HFF-Myc (cell line): ENCODE measurements at regions not wholly inside any gene's neighbourhood (a gene's known extent, or its start where the extent isn't known, plus 50 kb on each side); places are given as distances from the start of the nearest gene placed in this dataset.

Experiments
- DNase-seq: peaks from one replicate; pipeline ENCODE4 v3.0.0-alpha.2; 2011; ENCODE audit warnings: low read depth; ENCODE audit errors: extremely low read depth
- H3K4me3 ChIP-seq: replicated peaks from 2 replicates; pipeline ENCODE4 v1.5.1; 2011; ENCODE audit warnings: low read depth, mild to moderate bottlenecking, control low read depth, low read length
- TF ChIP-seq, protein P1 (sequence below): IDR thresholded peaks from 2 replicates; pipeline ENCODE4 v1.5.1; 2012; ENCODE audit warnings: mild to moderate bottlenecking, low read depth, low read length, control low read depth; ENCODE audit errors: missing control alignments

- no peak for DNase-seq
- TF ChIP-seq, protein P1, sequence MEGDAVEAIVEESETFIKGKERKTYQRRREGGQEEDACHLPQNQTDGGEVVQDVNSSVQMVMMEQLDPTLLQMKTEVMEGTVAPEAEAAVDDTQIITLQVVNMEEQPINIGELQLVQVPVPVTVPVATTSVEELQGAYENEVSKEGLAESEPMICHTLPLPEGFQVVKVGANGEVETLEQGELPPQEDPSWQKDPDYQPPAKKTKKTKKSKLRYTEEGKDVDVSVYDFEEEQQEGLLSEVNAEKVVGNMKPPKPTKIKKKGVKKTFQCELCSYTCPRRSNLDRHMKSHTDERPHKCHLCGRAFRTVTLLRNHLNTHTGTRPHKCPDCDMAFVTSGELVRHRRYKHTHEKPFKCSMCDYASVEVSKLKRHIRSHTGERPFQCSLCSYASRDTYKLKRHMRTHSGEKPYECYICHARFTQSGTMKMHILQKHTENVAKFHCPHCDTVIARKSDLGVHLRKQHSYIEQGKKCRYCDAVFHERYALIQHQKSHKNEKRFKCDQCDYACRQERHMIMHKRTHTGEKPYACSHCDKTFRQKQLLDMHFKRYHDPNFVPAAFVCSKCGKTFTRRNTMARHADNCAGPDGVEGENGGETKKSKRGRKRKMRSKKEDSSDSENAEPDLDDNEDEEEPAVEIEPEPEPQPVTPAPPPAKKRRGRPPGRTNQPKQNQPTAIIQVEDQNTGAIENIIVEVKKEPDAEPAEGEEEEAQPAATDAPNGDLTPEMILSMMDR: no peak
- no peak overlapping the region for H3K4me3 ChIP-seq
Observed at GRCh38 chr5:110115503-110115902, 425.8 kb downstream of the MAN2A1 start.

GRCh38 chr5:110116539-110116938 is 426.8 kb downstream of the MAN2A1 start:
- TF ChIP-seq, protein P1: no peak
- DNase-seq: no peak
- no peak overlapping the region for H3K4me3 ChIP-seq

DNA sequence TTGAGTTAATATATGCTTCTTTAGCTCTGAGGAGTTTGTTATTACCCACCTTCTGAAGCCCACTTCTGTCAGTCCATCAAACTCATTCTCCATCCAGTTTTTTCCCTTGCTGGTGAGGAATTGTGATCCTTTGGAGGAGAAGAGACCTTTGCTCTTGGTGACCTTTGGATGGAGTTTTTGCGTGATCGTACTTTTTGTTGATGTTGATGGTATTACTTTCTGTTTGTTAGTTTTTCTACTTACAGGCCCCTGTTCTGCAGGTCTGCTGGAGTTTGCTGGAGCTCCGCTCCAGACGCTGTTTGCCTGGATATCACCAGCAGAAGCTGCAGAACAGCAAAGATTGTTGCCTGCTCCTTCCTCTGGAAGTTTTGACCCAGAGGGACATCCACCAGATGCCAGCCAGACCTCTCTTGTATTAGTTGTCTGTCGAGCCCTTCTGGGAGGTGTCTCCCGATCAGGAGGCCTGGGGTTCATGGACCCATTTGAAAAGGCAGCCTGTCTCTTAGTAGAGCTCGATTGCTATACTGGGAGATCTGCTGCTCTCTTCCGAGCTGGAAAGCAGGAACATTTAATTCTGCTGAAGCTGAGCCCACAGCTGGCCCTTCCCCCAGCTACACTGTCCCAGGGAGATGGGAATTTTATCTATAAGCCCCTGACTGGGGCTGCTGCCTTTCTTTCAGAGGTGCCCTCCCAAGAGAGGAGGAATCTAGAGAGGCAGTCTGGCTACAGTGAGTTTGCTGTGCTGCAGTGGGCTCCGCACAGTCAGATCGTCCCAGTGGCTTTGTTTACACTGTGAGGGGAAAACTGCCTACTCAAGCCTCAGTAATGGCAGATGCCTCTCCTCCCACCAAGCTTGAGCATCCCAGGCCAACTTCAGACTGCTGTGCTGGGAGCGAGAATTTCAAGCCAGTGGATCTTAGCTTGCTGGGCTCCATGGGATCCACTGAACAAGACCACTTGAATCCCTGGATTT is 445.5 kb downstream of the MAN2A1 start:
- TF ChIP-seq, protein P1: no peak
- no peak overlapping the region for H3K4me3 ChIP-seq
- DNase-seq: no peak

DNA sequence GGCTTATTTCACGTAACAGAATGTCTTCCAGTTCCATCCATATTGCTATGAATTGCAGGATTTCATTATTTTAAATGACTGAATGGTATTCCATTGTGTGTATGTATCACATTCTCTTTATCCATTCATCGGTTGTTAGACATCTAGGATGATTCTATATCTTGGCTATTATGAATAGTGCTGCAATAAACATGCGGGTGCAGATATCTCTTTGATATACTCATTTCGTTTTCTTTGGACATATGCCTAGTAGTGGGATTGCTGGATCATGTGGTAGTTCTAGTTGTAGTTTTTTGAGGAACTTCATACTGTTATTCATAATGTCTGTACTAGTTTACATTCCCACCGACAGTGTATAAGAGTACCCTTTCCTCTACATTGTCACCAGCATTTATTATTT is 460.5 kb downstream of the MAN2A1 start:
- no peak for DNase-seq
- no peak overlapping the region for H3K4me3 ChIP-seq
- TF ChIP-seq, protein P1: no peak

DNA sequence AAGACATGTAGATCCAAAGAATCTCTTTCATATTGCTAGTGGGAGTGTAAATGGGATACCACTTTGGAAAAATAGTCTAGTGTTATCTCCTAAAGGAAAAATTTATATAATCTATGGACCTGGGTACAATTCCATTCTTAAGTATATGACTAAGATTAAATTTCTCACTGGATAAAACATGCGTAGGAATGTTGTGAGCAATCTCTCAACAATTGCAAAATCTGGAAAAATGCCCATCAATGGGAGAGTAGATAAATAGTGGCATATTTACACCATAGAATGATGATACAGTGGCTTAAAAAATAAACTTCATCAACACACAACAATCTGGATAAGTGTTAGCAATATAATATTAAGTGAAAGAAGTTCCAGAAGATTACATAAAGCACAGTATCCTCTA is 469.5 kb downstream of the MAN2A1 start:
- no peak for DNase-seq
- TF ChIP-seq, protein P1: no peak
- H3K4me3 ChIP-seq: no peak overlapping the region

GRCh38 chr5:110161162-110161561 is 471.4 kb downstream of the MAN2A1 start:
- no peak overlapping the region for H3K4me3 ChIP-seq
- DNase-seq: no peak
- TF ChIP-seq, protein P1: no peak
